H1 (cell line): ENCODE measurements at regions not wholly inside any gene's neighbourhood (a gene's known extent, or its start where the extent isn't known, plus 50 kb on each side); places are given as distances from the start of the nearest gene placed in this dataset.

Experiments used
- ASH2L ChIP-seq: fragments of 200-600, 300-600 bp; sonication (generic); IDR thresholded peaks from one replicate; pipeline ENCODE4 v1.7.1; 2017; ENCODE audit warnings: low read length
- GTF2F1 ChIP-seq: IDR thresholded peaks from 2 replicates; pipeline ENCODE4 v1.6.1; 2012; ENCODE audit warnings: low read depth, low read length, improper control_type of control experiment, borderline replicate concordance
- KDM1A ChIP-seq: fragments of 200-600, 300-600 bp; sonication (generic); IDR thresholded peaks from 2 replicates; pipeline ENCODE4 v1.7.1; 2016; ENCODE audit warnings: mild to moderate bottlenecking, low read length, borderline replicate concordance
- NANOG ChIP-seq: IDR thresholded peaks from 2 replicates; pipeline ENCODE4 v1.6.1; 2011; ENCODE audit warnings: low read length, low read depth, mild to moderate bottlenecking, inconsistent platforms; ENCODE audit not compliant: insufficient read depth, poor library complexity, severe bottlenecking
- POLR2A ChIP-seq, 2 experiments: IDR thresholded peaks; 1 replicate in 1 of 2; 2 replicates in 1 of 2; pipeline ENCODE4 v1.6.1; 2011; ENCODE audit warnings: low read depth in 2 of 2, low read length in 2 of 2, mild to moderate bottlenecking in 2 of 2; ENCODE audit errors: control extremely low read depth in 1 of 2
- SP2 ChIP-seq: IDR thresholded peaks from 2 replicates; pipeline ENCODE4 v1.6.1; 2012; ENCODE audit warnings: mild to moderate bottlenecking, low read length, inconsistent platforms
- TBP ChIP-seq: IDR thresholded peaks from 2 replicates; pipeline ENCODE4 v1.6.1; 2011; ENCODE audit warnings: low read depth, low read length, improper control_type of control experiment
- TF ChIP-seq, protein P1 (sequence below): fragments of 300-600 bp; sonication (generic); IDR thresholded peaks from 2 replicates; pipeline ENCODE4 v1.7.1; 2012; ENCODE audit warnings: low read length, moderate library complexity, mild to moderate bottlenecking, inconsistent platforms; ENCODE audit not compliant: insufficient replicate concordance
- TF ChIP-seq, protein P2 (sequence below), 3 experiments: IDR thresholded peaks; 1 replicate in 2 of 3; 2 replicates in 1 of 3; pipeline versions ENCODE4 v1.5.1 to v1.6.1; 2011; ENCODE audit warnings: low read length in 3 of 3, mild to moderate bottlenecking in 3 of 3, inconsistent platforms in 2 of 3, low read depth in 1 of 3, moderate library complexity in 1 of 3; ENCODE audit not compliant: insufficient read depth in 1 of 3; ENCODE audit errors: control extremely low read depth in 1 of 3
- TF ChIP-seq, protein P3 (sequence below): IDR thresholded peaks from 2 replicates; pipeline ENCODE4 v1.6.1; 2012; ENCODE audit warnings: inconsistent platforms

DNA sequence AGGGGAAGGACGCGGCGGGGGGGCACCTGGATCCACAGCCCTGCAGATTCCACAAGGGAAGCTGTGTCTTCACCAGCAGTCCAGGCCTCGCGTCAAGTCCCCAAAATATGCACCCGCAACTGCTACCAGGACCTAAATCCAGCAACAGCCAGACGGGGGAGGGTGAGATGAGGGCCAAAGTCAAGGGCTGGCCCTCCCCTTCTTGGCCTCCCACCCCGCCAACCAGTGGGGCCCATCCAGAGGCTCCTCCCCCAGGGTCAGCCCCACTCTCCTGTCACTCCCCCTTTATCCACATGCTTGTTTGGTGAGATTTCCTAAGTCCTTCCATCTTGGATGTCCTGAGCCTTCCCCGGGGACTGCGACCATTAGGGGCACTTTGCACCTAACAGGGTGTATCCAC is 138.7 kb downstream of the ENGASE start (continued):
- TF ChIP-seq, protein P1, sequence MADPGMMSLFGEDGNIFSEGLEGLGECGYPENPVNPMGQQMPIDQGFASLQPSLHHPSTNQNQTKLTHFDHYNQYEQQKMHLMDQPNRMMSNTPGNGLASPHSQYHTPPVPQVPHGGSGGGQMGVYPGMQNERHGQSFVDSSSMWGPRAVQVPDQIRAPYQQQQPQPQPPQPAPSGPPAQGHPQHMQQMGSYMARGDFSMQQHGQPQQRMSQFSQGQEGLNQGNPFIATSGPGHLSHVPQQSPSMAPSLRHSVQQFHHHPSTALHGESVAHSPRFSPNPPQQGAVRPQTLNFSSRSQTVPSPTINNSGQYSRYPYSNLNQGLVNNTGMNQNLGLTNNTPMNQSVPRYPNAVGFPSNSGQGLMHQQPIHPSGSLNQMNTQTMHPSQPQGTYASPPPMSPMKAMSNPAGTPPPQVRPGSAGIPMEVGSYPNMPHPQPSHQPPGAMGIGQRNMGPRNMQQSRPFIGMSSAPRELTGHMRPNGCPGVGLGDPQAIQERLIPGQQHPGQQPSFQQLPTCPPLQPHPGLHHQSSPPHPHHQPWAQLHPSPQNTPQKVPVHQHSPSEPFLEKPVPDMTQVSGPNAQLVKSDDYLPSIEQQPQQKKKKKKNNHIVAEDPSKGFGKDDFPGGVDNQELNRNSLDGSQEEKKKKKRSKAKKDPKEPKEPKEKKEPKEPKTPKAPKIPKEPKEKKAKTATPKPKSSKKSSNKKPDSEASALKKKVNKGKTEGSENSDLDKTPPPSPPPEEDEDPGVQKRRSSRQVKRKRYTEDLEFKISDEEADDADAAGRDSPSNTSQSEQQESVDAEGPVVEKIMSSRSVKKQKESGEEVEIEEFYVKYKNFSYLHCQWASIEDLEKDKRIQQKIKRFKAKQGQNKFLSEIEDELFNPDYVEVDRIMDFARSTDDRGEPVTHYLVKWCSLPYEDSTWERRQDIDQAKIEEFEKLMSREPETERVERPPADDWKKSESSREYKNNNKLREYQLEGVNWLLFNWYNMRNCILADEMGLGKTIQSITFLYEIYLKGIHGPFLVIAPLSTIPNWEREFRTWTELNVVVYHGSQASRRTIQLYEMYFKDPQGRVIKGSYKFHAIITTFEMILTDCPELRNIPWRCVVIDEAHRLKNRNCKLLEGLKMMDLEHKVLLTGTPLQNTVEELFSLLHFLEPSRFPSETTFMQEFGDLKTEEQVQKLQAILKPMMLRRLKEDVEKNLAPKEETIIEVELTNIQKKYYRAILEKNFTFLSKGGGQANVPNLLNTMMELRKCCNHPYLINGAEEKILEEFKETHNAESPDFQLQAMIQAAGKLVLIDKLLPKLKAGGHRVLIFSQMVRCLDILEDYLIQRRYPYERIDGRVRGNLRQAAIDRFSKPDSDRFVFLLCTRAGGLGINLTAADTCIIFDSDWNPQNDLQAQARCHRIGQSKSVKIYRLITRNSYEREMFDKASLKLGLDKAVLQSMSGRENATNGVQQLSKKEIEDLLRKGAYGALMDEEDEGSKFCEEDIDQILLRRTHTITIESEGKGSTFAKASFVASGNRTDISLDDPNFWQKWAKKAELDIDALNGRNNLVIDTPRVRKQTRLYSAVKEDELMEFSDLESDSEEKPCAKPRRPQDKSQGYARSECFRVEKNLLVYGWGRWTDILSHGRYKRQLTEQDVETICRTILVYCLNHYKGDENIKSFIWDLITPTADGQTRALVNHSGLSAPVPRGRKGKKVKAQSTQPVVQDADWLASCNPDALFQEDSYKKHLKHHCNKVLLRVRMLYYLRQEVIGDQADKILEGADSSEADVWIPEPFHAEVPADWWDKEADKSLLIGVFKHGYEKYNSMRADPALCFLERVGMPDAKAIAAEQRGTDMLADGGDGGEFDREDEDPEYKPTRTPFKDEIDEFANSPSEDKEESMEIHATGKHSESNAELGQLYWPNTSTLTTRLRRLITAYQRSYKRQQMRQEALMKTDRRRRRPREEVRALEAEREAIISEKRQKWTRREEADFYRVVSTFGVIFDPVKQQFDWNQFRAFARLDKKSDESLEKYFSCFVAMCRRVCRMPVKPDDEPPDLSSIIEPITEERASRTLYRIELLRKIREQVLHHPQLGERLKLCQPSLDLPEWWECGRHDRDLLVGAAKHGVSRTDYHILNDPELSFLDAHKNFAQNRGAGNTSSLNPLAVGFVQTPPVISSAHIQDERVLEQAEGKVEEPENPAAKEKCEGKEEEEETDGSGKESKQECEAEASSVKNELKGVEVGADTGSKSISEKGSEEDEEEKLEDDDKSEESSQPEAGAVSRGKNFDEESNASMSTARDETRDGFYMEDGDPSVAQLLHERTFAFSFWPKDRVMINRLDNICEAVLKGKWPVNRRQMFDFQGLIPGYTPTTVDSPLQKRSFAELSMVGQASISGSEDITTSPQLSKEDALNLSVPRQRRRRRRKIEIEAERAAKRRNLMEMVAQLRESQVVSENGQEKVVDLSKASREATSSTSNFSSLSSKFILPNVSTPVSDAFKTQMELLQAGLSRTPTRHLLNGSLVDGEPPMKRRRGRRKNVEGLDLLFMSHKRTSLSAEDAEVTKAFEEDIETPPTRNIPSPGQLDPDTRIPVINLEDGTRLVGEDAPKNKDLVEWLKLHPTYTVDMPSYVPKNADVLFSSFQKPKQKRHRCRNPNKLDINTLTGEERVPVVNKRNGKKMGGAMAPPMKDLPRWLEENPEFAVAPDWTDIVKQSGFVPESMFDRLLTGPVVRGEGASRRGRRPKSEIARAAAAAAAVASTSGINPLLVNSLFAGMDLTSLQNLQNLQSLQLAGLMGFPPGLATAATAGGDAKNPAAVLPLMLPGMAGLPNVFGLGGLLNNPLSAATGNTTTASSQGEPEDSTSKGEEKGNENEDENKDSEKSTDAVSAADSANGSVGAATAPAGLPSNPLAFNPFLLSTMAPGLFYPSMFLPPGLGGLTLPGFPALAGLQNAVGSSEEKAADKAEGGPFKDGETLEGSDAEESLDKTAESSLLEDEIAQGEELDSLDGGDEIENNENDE = no peak
- TF ChIP-seq GTF2F1 = no peak
- TF ChIP-seq, protein P2, sequence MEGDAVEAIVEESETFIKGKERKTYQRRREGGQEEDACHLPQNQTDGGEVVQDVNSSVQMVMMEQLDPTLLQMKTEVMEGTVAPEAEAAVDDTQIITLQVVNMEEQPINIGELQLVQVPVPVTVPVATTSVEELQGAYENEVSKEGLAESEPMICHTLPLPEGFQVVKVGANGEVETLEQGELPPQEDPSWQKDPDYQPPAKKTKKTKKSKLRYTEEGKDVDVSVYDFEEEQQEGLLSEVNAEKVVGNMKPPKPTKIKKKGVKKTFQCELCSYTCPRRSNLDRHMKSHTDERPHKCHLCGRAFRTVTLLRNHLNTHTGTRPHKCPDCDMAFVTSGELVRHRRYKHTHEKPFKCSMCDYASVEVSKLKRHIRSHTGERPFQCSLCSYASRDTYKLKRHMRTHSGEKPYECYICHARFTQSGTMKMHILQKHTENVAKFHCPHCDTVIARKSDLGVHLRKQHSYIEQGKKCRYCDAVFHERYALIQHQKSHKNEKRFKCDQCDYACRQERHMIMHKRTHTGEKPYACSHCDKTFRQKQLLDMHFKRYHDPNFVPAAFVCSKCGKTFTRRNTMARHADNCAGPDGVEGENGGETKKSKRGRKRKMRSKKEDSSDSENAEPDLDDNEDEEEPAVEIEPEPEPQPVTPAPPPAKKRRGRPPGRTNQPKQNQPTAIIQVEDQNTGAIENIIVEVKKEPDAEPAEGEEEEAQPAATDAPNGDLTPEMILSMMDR (IDR thresholded peaks at IDR 0.05; ENCODE audit: control extremely low read depth in 1 of 3, insufficient read depth in 1 of 3, low read depth in 1 of 3, low read length in 3 of 3) = no peak
- no peak for TF ChIP-seq POLR2A (IDR thresholded peaks at IDR 0.05; ENCODE audit: control extremely low read depth in 1 of 2, low read depth in 2 of 2, low read length in 2 of 2)
- TF ChIP-seq KDM1A = no peak
- no peak for TF ChIP-seq SP2
- TF ChIP-seq, protein P3, sequence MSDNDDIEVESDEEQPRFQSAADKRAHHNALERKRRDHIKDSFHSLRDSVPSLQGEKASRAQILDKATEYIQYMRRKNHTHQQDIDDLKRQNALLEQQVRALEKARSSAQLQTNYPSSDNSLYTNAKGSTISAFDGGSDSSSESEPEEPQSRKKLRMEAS = no peak
- no peak for TF ChIP-seq TBP
- TF ChIP-seq NANOG = no peak
- no peak for TF ChIP-seq ASH2L
